GM19025 (cell line): ENCODE measurements at regions not wholly inside any gene's neighbourhood (a gene's known extent, or its start where the extent isn't known, plus 50 kb on each side); places are given as distances from the start of the nearest gene placed in this dataset.
"Not testable (repeated sequence)": the region's sequence is repeated elsewhere in the genome, so short reads cannot be mapped to it uniquely, and the experiment has no call there.

Experiments used
- ATAC-seq: cut with Tn5 transposase; IDR thresholded peaks from one replicate; pipeline ENCODE4 v1.9.1; 2021; ENCODE audit warnings: mild to moderate bottlenecking, low read depth, moderate library complexity; ENCODE audit not compliant: unreplicated experiment

GRCh38 chr5:92023555-92023954, 640.4 kb upstream of the ARRDC3 start:
- no peak for ATAC-seq

GRCh38 chr5:92023141-92023471, 640.0 kb upstream of the ARRDC3 start:
- no peak for ATAC-seq

DNA sequence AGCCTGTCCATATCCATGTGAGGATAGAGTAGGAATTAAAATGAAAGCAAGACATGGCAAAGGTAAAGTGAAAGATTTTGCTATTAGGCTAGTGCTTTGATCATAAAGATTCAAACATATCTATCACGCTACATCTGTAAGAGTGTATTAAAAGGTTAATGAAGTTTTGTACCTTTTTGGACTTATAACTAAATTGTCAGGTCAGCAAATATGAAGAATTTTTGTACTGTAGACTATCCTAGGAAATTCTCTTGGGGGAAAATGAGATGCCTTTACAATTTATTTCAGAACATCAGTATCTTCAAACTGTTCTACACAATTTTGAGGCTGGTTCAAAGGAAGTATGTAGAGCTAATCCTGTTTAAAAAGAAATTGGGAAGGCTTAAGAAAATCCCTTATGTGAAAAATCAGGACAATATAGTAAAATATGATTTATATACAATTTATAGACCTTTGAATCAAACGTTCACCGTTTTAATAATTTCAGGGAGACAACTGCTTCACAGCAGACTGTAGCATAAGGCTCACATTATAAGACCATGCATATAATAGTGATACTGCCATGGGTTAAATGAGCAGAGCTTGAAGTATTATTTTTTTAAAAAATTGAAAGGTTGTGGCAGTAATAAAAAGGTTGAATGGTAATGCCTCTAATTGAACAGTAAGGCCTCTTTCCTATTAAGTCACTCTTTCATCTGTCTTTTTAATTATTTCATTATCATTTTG, 639.5 kb upstream of the ARRDC3 start:
- ATAC-seq: no peak

- no peak for ATAC-seq
Measured at GRCh38 chr5:92019376-92019990, 636.4 kb upstream of the ARRDC3 start.

- ATAC-seq: no peak
Measured at GRCh38 chr5:92017776-92018175, 634.7 kb upstream of the ARRDC3 start.

- ATAC-seq: not testable (repeated sequence)
Measured at GRCh38 chr5:92011845-92012244, 628.7 kb upstream of the ARRDC3 start.

DNA sequence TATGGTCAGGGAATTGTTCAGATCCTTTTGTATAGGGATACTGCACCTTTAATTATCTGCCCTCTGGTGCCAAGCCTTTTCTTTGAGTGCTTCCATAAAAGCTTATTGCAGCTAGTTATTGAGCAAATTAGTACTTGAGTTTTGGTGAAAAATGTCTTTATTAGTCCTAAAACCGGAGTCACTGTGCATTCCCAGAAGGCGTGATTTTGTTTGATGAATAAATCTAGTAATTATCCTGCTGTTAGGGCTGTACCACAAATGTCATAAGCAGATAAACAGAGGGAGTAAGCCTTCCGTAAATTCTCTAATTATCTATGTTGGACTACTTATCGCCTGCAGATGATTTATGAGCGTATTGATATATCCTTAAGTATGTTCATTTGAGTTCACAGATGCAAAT, 620.7 kb upstream of the ARRDC3 start:
- no peak for ATAC-seq

DNA sequence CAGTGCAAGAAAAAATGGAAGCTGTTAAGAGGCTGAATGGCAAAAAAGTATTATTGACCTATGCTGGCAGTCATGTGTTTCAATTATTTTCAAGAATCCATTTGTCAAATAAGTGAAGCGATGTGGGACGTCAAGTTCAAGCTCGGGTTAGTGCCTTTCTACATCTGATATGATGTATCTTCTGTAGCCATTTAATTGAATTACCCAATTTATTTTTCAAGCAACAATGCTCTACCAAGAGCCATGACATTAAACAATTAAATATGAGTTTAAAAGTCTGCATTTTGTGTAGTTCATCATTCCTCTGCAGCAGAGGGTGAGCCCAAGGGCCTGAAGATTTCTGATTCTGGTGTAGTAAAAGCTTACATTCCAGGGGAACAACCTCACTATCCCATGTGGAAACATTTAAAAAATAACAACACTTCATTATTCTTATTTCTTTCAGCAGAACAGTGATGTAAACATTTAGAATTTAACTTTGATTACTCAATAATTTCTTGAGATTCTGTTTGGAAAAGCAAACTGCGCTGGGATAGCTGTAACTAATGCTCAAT, 619.7 kb upstream of the ARRDC3 start:
- no peak for ATAC-seq

DNA sequence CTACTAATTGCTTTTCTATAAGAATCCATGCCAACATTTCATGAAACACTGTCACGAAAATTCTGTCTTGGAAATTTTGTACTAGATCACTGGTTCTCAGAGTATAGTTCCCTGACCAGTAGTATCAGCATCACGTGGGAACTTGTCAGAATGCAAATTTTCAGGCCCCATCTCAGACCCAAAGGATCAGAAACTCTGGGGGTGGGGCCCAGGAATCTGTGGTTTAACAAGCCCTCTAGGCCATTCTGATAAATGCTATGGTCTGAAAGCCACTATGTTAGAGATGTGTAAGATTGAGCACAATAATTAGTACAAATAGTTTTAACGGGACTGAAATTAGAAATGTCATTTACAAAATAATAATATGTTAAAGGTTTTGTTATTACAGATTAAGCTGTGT, 615.7 kb upstream of the ARRDC3 start:
- ATAC-seq: no peak

GRCh38 chr5:91983869-91984268, 600.8 kb upstream of the ARRDC3 start:
- ATAC-seq: no peak

- ATAC-seq: no peak
Measured at GRCh38 chr5:91978221-91978882, 595.2 kb upstream of the ARRDC3 start.

GRCh38 chr5:91977579-91977978, 594.5 kb upstream of the ARRDC3 start:
- ATAC-seq: no peak

GRCh38 chr5:91976451-91976850, 593.3 kb upstream of the ARRDC3 start:
- no peak for ATAC-seq

DNA sequence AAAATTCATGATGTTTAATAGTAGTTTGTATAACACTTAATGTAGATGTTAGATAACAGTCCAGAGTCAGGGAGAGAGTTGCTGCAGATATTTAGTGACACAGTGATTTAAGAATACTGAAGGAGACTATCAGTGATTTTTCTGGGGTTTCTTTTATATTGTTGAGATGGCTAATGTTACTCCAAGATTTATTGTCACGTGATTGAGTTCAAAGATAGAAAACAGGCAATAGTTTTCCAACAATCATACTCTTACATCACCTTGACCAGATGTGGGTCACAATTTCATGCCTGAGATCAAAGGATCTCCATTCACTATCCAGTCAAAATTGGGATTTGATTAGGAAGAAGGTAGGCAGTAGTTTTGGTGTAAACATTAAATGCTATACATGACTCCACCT, 580.0 kb upstream of the ARRDC3 start:
- no peak for ATAC-seq

GRCh38 chr5:91957666-91958065, 574.5 kb upstream of the ARRDC3 start:
- ATAC-seq: no peak

DNA sequence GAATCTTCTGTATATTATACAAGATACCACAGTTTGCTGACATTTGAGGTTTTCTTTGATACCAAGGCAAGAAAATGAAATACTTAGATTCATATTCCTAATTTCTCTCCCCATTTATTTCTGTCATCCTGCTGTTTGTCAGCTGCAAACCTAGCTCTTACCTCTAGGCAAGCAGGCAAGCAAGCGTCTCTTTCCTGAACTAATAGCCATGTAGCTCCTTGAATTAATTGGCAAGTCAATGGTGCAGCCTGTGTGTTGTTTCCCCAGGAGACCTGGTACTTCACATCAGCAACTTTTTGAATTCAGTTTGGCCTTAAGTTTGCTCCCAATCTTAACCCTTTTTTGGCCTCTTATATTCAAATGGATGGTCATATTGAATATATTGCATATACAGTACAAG, 573.6 kb upstream of the ARRDC3 start:
- no peak for ATAC-seq

DNA sequence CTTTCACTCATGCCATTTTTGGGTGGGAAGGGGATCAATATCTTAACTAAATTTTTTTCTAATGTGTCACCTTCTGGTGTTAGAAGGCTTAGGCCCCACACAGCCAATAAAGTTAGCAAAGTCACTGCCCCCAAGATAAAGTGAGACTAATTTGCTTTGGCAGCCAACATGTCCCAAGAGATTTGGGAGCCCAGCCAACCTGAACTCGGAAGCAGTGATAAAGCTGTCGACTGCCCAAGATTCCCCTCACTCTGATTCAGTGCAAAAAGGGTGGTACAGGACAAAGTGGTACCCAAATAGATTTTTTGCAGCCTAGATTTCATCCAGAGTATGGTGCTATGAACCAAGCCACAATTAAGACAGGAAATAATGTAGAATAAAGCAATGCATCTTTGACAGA, 572.5 kb upstream of the ARRDC3 start:
- no peak for ATAC-seq

- no peak for ATAC-seq
Measured at GRCh38 chr5:91954136-91954535, 571.0 kb upstream of the ARRDC3 start.

- no peak for ATAC-seq
Measured at GRCh38 chr5:91950328-91950727, 567.2 kb upstream of the ARRDC3 start.

DNA sequence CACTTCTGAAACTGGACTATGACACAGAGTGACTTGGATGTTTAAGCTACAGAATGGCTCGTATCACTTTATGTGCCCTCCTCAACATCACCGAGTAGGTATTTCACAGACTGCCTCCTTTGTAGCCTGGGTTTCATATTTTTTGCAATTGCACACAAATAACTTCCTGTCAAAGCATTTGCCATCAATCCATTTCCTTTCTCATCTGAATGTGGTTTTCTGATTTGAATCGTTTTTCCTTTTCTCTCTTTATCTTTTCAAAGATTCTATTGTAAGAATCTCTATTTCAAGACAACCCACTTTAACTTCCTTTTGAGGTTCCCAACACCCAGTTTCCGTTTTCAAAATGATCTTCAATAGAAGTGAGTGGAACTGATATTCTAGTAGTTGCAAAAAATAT, 563.8 kb upstream of the ARRDC3 start:
- ATAC-seq: no peak

- no peak for ATAC-seq
Measured at GRCh38 chr5:91941588-91941987, 558.5 kb upstream of the ARRDC3 start.

- ATAC-seq: no peak
Measured at GRCh38 chr5:91938441-91938840, 555.3 kb upstream of the ARRDC3 start.
